ENCODE measurements at regions not wholly inside any gene's neighbourhood (a gene's known extent, or its start where the extent isn't known, plus 50 kb on each side); places are given as distances from the start of the nearest gene placed in this dataset.

- no peak for TF ChIP-seq CTCF (IDR thresholded peaks at IDR 0.05; ENCODE audit: low read length)
- TF ChIP-seq EZH2 (optimal IDR thresholded peaks at IDR 0.05; ENCODE audit: low read depth, low read length), result no peak
Observed at GRCh38 chr7:110454713-110455112, 636.2 kb upstream of the LRRN3 start.

Data from MM.1S (cell line).